ENCODE measurements at regions not wholly inside any gene's neighbourhood (a gene's known extent, or its start where the extent isn't known, plus 50 kb on each side); places are given as distances from the start of the nearest gene placed in this dataset.

DNA sequence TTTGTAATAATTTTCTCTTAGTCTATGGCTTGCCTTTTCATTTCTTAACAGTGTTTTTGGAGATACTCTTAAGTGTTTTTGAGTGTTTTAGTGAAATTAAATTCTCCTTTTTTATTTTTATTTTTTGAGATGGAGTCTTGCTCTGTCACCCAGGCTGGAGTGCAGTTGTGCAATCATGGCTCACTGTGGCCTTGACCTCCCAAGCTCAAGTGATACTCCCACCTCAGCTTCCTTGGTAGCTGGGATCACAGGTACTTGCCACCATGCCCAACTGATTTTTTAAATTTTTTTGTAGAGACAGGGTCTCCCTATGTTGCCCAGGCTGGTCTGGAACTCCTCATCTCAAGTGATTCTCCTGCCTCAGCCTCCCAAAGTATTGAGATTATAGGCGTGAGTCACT is 240.3 kb downstream of the PLPP3 start:
- TF ChIP-seq POLR2AphosphoS5 (IDR thresholded peaks at IDR 0.05; ENCODE audit: borderline replicate concordance, low read depth, low read length) = no peak
- no peak for TF ChIP-seq EZH2 (IDR thresholded peaks at IDR 0.05)
